Chondrocyte (in vitro differentiated cells): ENCODE measurements at regions not wholly inside any gene's neighbourhood (a gene's known extent, or its start where the extent isn't known, plus 50 kb on each side); places are given as distances from the start of the nearest gene placed in this dataset.
A peak's percentile ranks its signal among the peaks of the same experiment; 100 is the strongest.

Experiments
- DNase-seq: peaks from one replicate; pipeline ENCODE4 v3.0.0; 2021; ENCODE audit warnings: mixed read lengths, low spot score
- H3K27ac Mint-ChIP-seq: one replicate; pipeline ENCODE4 v1.8.0; 2021; ENCODE audit warnings: mild to moderate bottlenecking, moderate library complexity, mixed read lengths; ENCODE audit not compliant: unreplicated experiment
- H3K27me3 Mint-ChIP-seq: 2 replicates; pipeline ENCODE4 v1.8.0; 2021; ENCODE audit warnings: low read depth, mixed read lengths
- H3K36me3 Mint-ChIP-seq: 2 replicates; pipeline ENCODE4 v1.8.0; 2021; ENCODE audit warnings: low read depth, mixed read lengths
- H3K4me1 Mint-ChIP-seq: 2 replicates; pipeline ENCODE4 v1.8.0; 2021; ENCODE audit warnings: low read depth, mild to moderate bottlenecking, mixed read lengths
- H3K4me3 Mint-ChIP-seq: one replicate; pipeline ENCODE4 v1.8.0; 2021; ENCODE audit warnings: mild to moderate bottlenecking, moderate library complexity, mixed read lengths; ENCODE audit not compliant: unreplicated experiment
- H3K9me3 Mint-ChIP-seq: 2 replicates; pipeline ENCODE4 v1.8.0; 2021; ENCODE audit warnings: low read depth, mixed read lengths
- TF ChIP-seq, protein P1 (sequence below): fragments of 200-600 bp; sonication (generic); IDR thresholded peaks from 2 replicates; pipeline ENCODE4 v1.5.0; 2021; ENCODE audit warnings: antibody characterized with exemption, mild to moderate bottlenecking, moderate library complexity

DNA sequence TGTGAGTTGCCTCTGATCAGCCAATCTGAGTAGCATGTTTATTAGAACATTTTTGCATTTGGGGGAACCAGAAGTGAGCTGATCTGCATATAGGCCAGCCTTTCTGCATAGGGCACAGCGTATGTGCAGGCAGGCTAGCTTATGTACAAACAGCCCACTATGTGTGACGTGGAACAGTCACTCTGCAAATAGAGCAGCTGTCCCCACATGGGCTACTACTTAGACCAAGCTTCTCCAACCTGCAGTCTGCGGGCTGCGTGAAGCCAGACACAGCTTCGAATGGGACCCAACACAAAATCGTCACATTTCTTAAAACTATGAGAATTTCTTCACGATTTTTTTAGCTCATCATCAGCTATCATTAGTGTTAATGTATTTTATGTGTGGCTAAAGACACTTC, 134.1 kb upstream of the FAM20C start:
- no peak overlapping the region for H3K4me3 Mint-ChIP-seq
- no peak overlapping the region for H3K27ac Mint-ChIP-seq
- DNase-seq = no peak
- H3K4me1 Mint-ChIP-seq = no peaks in the 10 kb centered on the region
- H3K27me3 Mint-ChIP-seq = peaks cover 8% of the 10 kb centered on the region
- TF ChIP-seq, protein P1, sequence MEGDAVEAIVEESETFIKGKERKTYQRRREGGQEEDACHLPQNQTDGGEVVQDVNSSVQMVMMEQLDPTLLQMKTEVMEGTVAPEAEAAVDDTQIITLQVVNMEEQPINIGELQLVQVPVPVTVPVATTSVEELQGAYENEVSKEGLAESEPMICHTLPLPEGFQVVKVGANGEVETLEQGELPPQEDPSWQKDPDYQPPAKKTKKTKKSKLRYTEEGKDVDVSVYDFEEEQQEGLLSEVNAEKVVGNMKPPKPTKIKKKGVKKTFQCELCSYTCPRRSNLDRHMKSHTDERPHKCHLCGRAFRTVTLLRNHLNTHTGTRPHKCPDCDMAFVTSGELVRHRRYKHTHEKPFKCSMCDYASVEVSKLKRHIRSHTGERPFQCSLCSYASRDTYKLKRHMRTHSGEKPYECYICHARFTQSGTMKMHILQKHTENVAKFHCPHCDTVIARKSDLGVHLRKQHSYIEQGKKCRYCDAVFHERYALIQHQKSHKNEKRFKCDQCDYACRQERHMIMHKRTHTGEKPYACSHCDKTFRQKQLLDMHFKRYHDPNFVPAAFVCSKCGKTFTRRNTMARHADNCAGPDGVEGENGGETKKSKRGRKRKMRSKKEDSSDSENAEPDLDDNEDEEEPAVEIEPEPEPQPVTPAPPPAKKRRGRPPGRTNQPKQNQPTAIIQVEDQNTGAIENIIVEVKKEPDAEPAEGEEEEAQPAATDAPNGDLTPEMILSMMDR = no peak
- H3K36me3 Mint-ChIP-seq = no peaks in the 10 kb centered on the region
- no peaks in the 10 kb centered on the region for H3K9me3 Mint-ChIP-seq

DNA sequence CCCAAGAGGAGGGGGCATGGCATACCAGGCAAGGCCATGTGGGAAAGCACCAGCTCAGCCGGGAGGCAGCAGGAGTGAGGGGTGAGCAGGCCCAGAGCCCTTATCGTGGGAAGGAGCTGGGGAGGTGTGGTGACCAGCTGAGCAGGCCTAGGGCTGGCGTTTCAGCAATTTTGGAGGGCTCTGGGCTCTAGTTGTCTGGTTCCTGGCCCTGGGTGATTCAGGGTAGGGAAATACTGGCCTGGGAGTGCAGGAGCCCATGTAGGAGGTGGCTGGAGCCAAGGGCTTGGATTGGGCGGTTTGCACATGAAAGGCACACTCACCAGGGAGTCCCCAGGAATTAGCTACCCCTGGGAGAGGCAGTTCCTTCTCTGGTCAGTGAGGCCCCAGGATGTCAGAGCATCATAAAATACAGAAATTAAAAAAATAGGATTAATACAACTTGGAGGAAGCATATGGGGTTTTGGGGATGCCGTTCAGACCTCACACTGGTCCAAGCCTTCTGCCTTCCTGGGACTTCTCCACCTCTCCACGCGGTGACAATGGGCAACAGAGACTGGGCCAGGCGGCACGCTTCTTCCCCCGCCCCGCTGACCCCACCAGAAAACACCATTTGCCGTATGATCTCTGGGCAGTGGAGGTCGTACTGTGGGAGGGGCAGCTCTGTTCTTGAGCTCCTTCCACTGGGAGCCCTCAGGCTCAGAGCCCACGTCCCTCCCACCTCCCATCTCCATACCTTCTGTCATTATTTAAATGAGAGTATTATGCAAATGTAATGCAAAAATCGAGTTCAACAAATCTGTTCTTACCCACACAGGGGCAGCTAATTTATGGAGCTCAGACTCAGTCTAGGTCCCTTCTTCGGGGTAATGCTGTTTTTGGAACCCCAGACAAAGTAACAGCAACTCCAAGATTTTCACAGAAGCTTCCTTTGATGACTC, 133.0 kb upstream of the FAM20C start:
- DNase-seq = no peak

DNA sequence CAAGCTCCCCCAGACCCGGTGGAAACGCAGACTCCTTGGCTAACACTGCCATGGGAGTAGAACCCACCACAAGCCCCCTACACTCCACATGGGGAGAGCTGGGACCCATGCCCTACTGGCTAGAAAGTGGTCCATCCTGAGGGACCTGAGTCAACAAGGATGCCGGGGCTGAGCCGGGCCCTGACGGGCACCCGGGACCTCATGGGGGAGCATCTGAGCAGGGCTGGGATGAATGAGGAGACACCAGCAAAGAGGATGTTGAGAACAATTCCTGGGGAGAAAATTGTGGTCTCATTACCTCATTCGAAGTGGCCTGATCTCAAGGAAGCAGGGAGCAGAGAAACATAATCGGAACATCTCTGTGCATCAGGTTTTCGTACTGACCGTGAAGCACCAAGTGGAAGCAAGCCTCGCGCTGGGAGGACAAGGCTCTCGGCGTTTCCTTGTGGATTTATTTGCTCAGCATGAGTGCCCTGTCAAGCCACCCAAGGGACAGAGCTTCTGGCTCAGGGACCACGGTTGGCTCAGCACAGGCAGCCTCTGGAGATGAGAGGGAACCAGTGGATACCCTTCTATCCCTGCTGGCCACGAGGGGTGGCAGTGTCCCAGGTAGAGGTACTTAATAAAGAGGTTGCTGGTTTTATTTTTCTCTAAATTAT, 132.2 kb upstream of the FAM20C start:
- Mint-ChIP-seq H3K36me3 (no peaks in the 10 kb centered on the region), H3K4me3 (no peak overlapping the region), H3K27ac (no peak overlapping the region), H3K4me1 (no peaks in the 10 kb centered on the region), H3K9me3 (no peaks in the 10 kb centered on the region), H3K27me3 (peaks cover 8% of the 10 kb centered on the region)
- TF ChIP-seq, protein P1 = no peak
- DNase-seq = no peak

More for the DNA sequence above, 133.0 kb upstream of the FAM20C start:
- no peaks in the 10 kb centered on the region for H3K36me3 Mint-ChIP-seq
- no peaks in the 10 kb centered on the region for H3K4me1 Mint-ChIP-seq
- no peak overlapping the region for H3K4me3 Mint-ChIP-seq
- H3K27ac Mint-ChIP-seq = peak overlapping the region; percentile 45
- no peaks in the 10 kb centered on the region for H3K9me3 Mint-ChIP-seq
- peaks cover 8% of the 10 kb centered on the region for H3K27me3 Mint-ChIP-seq
- TF ChIP-seq, protein P1 = no peak

DNA sequence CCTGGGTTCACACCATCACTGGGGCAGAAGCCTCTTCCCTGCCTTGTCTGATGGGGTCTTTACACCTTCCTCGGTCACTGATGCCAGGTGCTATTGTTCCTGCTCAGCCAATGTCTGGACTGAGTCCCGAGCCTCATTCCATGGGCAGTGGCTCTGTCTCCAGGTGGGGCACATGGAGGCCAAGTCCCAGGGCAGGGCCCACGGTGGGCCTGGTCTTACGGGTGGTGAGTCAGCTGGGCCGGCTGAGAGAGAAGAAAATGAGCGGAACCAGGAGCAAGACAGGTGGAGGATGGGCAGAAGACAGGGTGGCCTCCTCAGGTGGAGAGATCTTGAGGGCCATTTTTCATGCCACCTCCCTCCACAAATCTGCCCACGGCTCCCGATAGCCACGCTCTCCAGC, 131.7 kb upstream of the FAM20C start:
- H3K36me3 Mint-ChIP-seq = no peaks in the 10 kb centered on the region
- peak; percentile 68 for DNase-seq
- no peak overlapping the region for H3K27ac Mint-ChIP-seq
- H3K27me3 Mint-ChIP-seq = peaks cover 5% of the 10 kb centered on the region
- H3K4me3 Mint-ChIP-seq = no peak overlapping the region
- TF ChIP-seq, protein P1 = no peak
- H3K9me3 Mint-ChIP-seq = no peaks in the 10 kb centered on the region
- no peaks in the 10 kb centered on the region for H3K4me1 Mint-ChIP-seq

DNA sequence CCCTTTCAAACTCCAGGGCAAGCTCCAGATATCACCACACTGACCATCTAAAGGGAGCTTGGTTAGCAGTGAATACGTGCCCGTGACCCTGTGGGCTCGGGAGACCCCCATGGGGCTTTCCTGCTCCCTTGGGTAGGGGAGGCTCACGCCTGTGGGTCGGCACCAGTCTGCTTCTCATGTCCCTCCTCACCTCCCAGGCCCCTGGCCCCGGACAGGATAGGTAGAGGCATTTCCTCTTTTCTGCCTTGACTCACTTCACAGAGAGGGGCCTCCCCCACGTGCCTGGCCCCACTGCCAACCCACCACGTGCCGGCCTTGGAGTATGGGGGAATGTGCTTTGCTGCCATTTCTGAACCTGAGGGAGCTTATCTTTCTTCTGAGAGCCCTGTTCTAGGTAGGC, 131.3 kb upstream of the FAM20C start:
- no peaks in the 10 kb centered on the region for H3K36me3 Mint-ChIP-seq
- TF ChIP-seq, protein P1 = no peak
- DNase-seq = peak; percentile 86
- no peaks in the 10 kb centered on the region for H3K9me3 Mint-ChIP-seq
- H3K4me1 Mint-ChIP-seq = no peaks in the 10 kb centered on the region
- no peak overlapping the region for H3K27ac Mint-ChIP-seq
- H3K27me3 Mint-ChIP-seq = peaks cover under 1% of the 10 kb centered on the region
- H3K4me3 Mint-ChIP-seq = no peak overlapping the region
